NCI-H69 (cell line): ENCODE measurements at regions not wholly inside any gene's neighbourhood (a gene's known extent, or its start where the extent isn't known, plus 50 kb on each side); places are given as distances from the start of the nearest gene placed in this dataset.

Source experiments
- DNase-seq: peaks from one replicate; lab custom pipeline; 2025; lab: John Stamatoyannopoulos, UW

- DNase-seq = no peak
Measured at GRCh38 chr18:43213816-43214215, 63.5 kb downstream of the SYT4 start.

GRCh38 chr18:43211059-43211458 lies 66.2 kb downstream of the SYT4 start:
- no peak for DNase-seq

GRCh38 chr18:43195421-43195820 lies 79.9 kb upstream of the RIT2 start:
- DNase-seq = no peak

- no peak for DNase-seq
Measured at GRCh38 chr18:43193336-43193735, 77.9 kb upstream of the RIT2 start.

GRCh38 chr18:43192408-43192807 lies 76.9 kb upstream of the RIT2 start:
- no peak for DNase-seq

GRCh38 chr18:43181711-43182110 lies 66.2 kb upstream of the RIT2 start:
- no peak for DNase-seq

GRCh38 chr18:43180814-43181213 lies 65.3 kb upstream of the RIT2 start:
- peak; percentile 58 for DNase-seq

- no peak for DNase-seq
Measured at GRCh38 chr18:43175257-43175656, 59.8 kb upstream of the RIT2 start.

- no peak for DNase-seq
Measured at GRCh38 chr18:43170586-43170985, 55.1 kb upstream of the RIT2 start.
